Lung (tissue), 11 donors: ENCODE measurements at regions not wholly inside any gene's neighbourhood (a gene's known extent, or its start where the extent isn't known, plus 50 kb on each side); places are given as distances from the start of the nearest gene placed in this dataset.

Experiments used
- ATAC-seq: fragments of 200-7000 bp; cut with Tn5 transposase; one replicate; pipeline ENCODE4 v1.9.1; 2020; ENCODE audit warnings: moderate number of reproducible peaks; ENCODE audit not compliant: insufficient read depth, low FRiP score
- DNase-seq, 3 donors: peaks; one replicate each; pipeline ENCODE4 v3.0.0-alpha.2; 2013 to 2017
- H3K27ac ChIP-seq, 2 donors: one replicate each; pipeline ENCODE4 v1.5.1; 2013; ENCODE audit warnings: mild to moderate bottlenecking in 2 of 2, moderate library complexity in 2 of 2, control low read depth in 1 of 2, inconsistent platforms in 1 of 2, low read depth in 1 of 2, low read length in 1 of 2
- H3K27me3 ChIP-seq, 3 donors: one replicate each; pipeline ENCODE4 v1.5.1; 2013; ENCODE audit warnings: low read length in 2 of 3; ENCODE audit not compliant: control insufficient read depth in 3 of 3, insufficient read depth in 3 of 3
- H3K36me3 ChIP-seq, 4 donors: one replicate each; pipeline ENCODE4 v1.5.1; 2013; ENCODE audit warnings: low read length in 4 of 4, mild to moderate bottlenecking in 1 of 4, moderate library complexity in 1 of 4; ENCODE audit not compliant: control insufficient read depth in 4 of 4, insufficient read depth in 4 of 4
- H3K4me1 ChIP-seq, 5 donors: one replicate each; pipeline ENCODE4 v1.5.1; 2013; ENCODE audit warnings: low read length in 5 of 5, mild to moderate bottlenecking in 2 of 5, moderate library complexity in 1 of 5; ENCODE audit not compliant: control insufficient read depth in 5 of 5, insufficient read depth in 5 of 5
- H3K4me3 ChIP-seq: one replicate; pipeline ENCODE4 v1.5.1; 2013; ENCODE audit warnings: mild to moderate bottlenecking, control low read depth, moderate library complexity
- H3K9ac ChIP-seq, 2 donors: one replicate each; pipeline ENCODE4 v1.5.1; 2013; ENCODE audit warnings: low read length in 2 of 2, control low read depth in 1 of 2; ENCODE audit not compliant: insufficient read depth in 1 of 2
- H3K9me3 ChIP-seq, 4 donors: one replicate each; pipeline ENCODE4 v1.5.1; 2013; ENCODE audit warnings: low read length in 3 of 4, mild to moderate bottlenecking in 1 of 4, moderate library complexity in 1 of 4; ENCODE audit not compliant: control insufficient read depth in 4 of 4, insufficient read depth in 3 of 4
- CTCF ChIP-seq: IDR thresholded peaks from 2 replicates; pipeline ENCODE4 v1.5.1; 2012; ENCODE audit warnings: mild to moderate bottlenecking; ENCODE audit errors: control extremely low read depth, extremely low read depth
- WGBS, 2 donors: extraction: QIAGEN DNeasy Blood & Tissue Kit; methylation state at CpG; one replicate each; pipeline ENCODE4 v1.1.7; 2013; 5-methylcytosine and 5-hydroxymethylcytosine counted together
- donor health status: control.
- donor health status: control.
- donor health status: Bipolar disorder and iron deficiency.
- donor health status: healthy.
- donor health status: DM: yes; HTN: yes; CAD: no.

DNA sequence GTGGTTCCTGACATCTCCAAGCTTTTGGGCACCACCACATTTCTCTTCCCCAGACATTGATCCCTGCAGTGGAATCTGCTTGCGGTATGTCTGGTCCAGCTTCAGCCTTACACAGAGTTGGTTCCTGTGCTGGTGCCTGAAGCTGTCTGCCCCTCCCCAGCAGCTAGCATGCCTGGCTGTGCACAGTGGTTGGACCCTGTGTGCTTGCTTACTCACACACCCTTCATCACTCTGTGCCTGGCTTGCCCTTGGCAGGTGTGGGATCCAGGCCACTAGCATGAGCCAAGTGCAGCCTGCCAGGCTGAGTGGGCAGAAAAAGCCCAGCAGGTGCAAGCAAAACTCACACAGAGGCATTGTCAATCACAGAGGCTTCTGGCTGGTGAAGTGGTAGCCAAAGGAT is 473.8 kb downstream of the ACTRT1 start:
- H3K4me3 ChIP-seq = no peak overlapping the region
- H3K36me3 ChIP-seq = no peaks in the 10 kb centered on the region
- H3K4me1 ChIP-seq = no peaks in the 10 kb centered on the region
- no peak overlapping the region for H3K9ac ChIP-seq
- H3K9me3 ChIP-seq = peaks cover 0 to 18% (median 6%) of the 10 kb centered on the region in 4 donors
- no peak overlapping the region for H3K27ac ChIP-seq
- ATAC-seq = no peak
- no peaks in the 10 kb centered on the region for H3K27me3 ChIP-seq
- 93 to 100% methylated on average over 1 of the region's 1 CpG for WGBS, 2 donors
- TF ChIP-seq CTCF = no peak
- DNase-seq = no peak

GRCh38 chrX:127577884-127578283 is 474.3 kb downstream of the ACTRT1 start:
- no peak for ATAC-seq
- H3K27ac ChIP-seq = peak overlapping the region in 1 of 2 donors; percentile 50
- TF ChIP-seq CTCF = no peak
- 73 to 91% methylated on average over 6 of the region's 6 CpGs for WGBS, 2 donors
- H3K9ac ChIP-seq = no peak overlapping the region
- peaks cover 0 to 18% (median 6%) of the 10 kb centered on the region in 4 donors for H3K9me3 ChIP-seq
- no peaks in the 10 kb centered on the region for H3K27me3 ChIP-seq
- H3K4me1 ChIP-seq = no peaks in the 10 kb centered on the region
- no peak for DNase-seq
- H3K36me3 ChIP-seq = no peaks in the 10 kb centered on the region
- H3K4me3 ChIP-seq = no peak overlapping the region

GRCh38 chrX:127574829-127575228 is 477.4 kb downstream of the ACTRT1 start:
- no peak overlapping the region for H3K4me3 ChIP-seq
- no peak for DNase-seq
- peaks cover 0 to 18% (median 6%) of the 10 kb centered on the region in 4 donors for H3K9me3 ChIP-seq
- H3K9ac ChIP-seq = no peak overlapping the region
- 76 to 89% methylated on average over 7 of the region's 7 CpGs for WGBS, 2 donors
- no peaks in the 10 kb centered on the region for H3K4me1 ChIP-seq
- no peaks in the 10 kb centered on the region for H3K27me3 ChIP-seq
- no peak overlapping the region for H3K27ac ChIP-seq
- no peak for ATAC-seq
- no peak for TF ChIP-seq CTCF
- no peaks in the 10 kb centered on the region for H3K36me3 ChIP-seq

GRCh38 chrX:127572471-127572870 is 479.7 kb downstream of the ACTRT1 start:
- TF ChIP-seq CTCF = no peak
- ATAC-seq = no peak
- WGBS, 2 donors = 0 to 23% methylated on average over 1 of the region's 1 CpG

More at GRCh38 chrX:127572471-127572870, 479.7 kb downstream of the ACTRT1 start:
- no peak for DNase-seq
- Histone ChIP-seq H3K36me3 (no peaks in the 10 kb centered on the region), H3K27me3 (no peaks in the 10 kb centered on the region), H3K9ac (no peak overlapping the region), H3K27ac (no peak overlapping the region), H3K4me3 (no peak overlapping the region), H3K4me1 (no peaks in the 10 kb centered on the region), H3K9me3 (peaks cover 0 to 9% (median 3%) of the 10 kb centered on the region in 4 donors)
